ENCODE measurements at regions not wholly inside any gene's neighbourhood (a gene's known extent, or its start where the extent isn't known, plus 50 kb on each side); places are given as distances from the start of the nearest gene placed in this dataset.

DNA sequence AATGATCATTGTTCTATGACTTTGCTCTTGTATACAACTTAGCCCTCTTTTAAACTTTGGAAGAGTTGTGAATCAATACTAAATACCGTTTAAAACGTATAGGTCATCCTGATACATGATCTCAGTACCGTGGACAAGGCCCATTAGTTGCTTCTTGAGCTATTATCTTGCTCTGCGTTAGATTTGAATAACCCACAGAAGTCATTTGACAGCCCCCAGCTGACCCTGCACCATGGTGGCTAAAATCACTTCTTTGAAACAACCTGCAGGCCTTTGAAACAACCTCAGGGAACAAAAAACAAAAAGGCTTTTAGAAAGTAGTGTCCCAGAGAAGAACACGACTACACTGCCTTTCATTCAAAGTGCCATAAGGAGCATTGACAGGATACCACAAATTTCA is 473.0 kb upstream of the ADGRL2 start:
- no peak for TF ChIP-seq CEBPB (IDR thresholded peaks at IDR 0.05)
- no peak for TF ChIP-seq RAD21 (IDR thresholded peaks at IDR 0.05; ENCODE audit: low read depth)
- no peak for TF ChIP-seq CREB1 (IDR thresholded peaks at IDR 0.05; ENCODE audit: low read depth)
- TF ChIP-seq EP300 (IDR thresholded peaks at IDR 0.05; ENCODE audit: borderline replicate concordance), result no peak
- TF ChIP-seq, protein P1, sequence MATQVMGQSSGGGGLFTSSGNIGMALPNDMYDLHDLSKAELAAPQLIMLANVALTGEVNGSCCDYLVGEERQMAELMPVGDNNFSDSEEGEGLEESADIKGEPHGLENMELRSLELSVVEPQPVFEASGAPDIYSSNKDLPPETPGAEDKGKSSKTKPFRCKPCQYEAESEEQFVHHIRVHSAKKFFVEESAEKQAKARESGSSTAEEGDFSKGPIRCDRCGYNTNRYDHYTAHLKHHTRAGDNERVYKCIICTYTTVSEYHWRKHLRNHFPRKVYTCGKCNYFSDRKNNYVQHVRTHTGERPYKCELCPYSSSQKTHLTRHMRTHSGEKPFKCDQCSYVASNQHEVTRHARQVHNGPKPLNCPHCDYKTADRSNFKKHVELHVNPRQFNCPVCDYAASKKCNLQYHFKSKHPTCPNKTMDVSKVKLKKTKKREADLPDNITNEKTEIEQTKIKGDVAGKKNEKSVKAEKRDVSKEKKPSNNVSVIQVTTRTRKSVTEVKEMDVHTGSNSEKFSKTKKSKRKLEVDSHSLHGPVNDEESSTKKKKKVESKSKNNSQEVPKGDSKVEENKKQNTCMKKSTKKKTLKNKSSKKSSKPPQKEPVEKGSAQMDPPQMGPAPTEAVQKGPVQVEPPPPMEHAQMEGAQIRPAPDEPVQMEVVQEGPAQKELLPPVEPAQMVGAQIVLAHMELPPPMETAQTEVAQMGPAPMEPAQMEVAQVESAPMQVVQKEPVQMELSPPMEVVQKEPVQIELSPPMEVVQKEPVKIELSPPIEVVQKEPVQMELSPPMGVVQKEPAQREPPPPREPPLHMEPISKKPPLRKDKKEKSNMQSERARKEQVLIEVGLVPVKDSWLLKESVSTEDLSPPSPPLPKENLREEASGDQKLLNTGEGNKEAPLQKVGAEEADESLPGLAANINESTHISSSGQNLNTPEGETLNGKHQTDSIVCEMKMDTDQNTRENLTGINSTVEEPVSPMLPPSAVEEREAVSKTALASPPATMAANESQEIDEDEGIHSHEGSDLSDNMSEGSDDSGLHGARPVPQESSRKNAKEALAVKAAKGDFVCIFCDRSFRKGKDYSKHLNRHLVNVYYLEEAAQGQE (IDR thresholded peaks at IDR 0.05; ENCODE audit: low read depth), result peak; percentile 48; the same call in 1 of the 2 replicates
- TF ChIP-seq TCF12 (IDR thresholded peaks at IDR 0.05; ENCODE audit: low read depth), result no peak

DNA sequence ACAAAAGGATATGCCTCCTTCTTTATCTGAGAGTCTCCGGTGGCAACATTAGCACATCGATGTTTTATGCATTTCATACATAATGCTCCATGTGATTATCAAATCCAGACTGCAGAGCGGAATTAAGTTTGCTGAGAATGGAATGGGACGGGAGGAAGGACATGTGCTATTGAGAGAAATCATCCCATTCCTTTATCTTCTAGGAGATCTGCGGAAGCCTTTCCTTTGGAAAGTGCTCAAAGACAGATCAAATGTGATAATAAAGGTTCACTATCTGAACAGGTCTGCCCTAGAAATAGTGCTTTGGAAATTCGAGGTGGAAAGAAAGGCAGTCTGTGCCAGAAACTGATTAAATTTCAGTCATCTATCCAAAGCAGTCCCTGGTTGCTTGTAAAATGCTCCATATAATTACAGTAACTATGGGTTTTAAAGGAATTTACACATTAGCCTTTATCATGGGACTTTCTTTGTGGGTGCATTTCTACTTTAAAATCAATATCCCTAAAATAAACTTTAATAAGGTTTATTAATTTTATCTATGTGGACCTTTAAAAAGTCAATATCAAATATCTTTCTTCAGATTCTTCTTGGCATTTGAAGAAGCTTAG is 473.5 kb upstream of the ADGRL2 start:
- TF ChIP-seq TEAD4 (IDR thresholded peaks at IDR 0.05) (no peak), TCF12 (IDR thresholded peaks at IDR 0.05; ENCODE audit: low read depth) (no peak), CREB1 (IDR thresholded peaks at IDR 0.05; ENCODE audit: low read depth) (no peak), CEBPB (IDR thresholded peaks at IDR 0.05) (no peak), ZBTB7A (IDR thresholded peaks at IDR 0.05; ENCODE audit: low read depth) (no peak), FOXM1 (IDR thresholded peaks at IDR 0.05; ENCODE audit: borderline replicate concordance, low read depth) (no peak), YY1 (IDR thresholded peaks at IDR 0.05; ENCODE audit: low read depth) (no peak), RAD21 (IDR thresholded peaks at IDR 0.05; ENCODE audit: low read depth) (no peak), EP300 (IDR thresholded peaks at IDR 0.05; ENCODE audit: borderline replicate concordance) (no peak), TAF1 (IDR thresholded peaks at IDR 0.05; ENCODE audit: low read depth) (no peak), NFIC (IDR thresholded peaks at IDR 0.05) (no peak), EGR1 (IDR thresholded peaks at IDR 0.05) (no peak)
- TF ChIP-seq, protein P2, sequence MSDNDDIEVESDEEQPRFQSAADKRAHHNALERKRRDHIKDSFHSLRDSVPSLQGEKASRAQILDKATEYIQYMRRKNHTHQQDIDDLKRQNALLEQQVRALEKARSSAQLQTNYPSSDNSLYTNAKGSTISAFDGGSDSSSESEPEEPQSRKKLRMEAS (IDR thresholded peaks at IDR 0.05), result no peak
- TF ChIP-seq, protein P1 (IDR thresholded peaks at IDR 0.05; ENCODE audit: low read depth), result no peak

DNA sequence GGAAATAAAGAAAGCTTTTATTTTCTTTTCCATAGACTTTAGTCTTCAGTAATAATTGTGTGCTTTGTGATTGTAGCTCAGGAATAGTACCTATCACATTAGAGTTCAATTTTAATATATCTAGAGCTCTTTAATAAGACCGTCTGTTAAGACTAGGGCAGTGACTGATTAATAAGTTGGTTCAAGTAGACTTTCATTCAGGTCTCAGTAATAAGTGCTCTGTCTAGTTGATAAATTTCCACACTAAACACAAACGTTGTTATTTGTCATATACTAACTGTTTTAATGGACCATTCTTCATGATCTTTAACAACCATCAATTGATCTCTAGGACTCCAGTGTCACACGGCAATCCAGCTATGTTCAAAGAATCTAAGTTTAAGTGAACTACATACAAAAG is 474.5 kb upstream of the ADGRL2 start:
- TF ChIP-seq, protein P2 (IDR thresholded peaks at IDR 0.05), result no peak
- TF ChIP-seq CEBPB (IDR thresholded peaks at IDR 0.05) (no peak), EGR1 (IDR thresholded peaks at IDR 0.05) (no peak), TAF1 (IDR thresholded peaks at IDR 0.05; ENCODE audit: low read depth) (no peak), RAD21 (IDR thresholded peaks at IDR 0.05; ENCODE audit: low read depth) (no peak), ZBTB7A (IDR thresholded peaks at IDR 0.05; ENCODE audit: low read depth) (no peak), TEAD4 (IDR thresholded peaks at IDR 0.05) (no peak), EP300 (IDR thresholded peaks at IDR 0.05; ENCODE audit: borderline replicate concordance) (no peak), NFIC (IDR thresholded peaks at IDR 0.05) (no peak), CREB1 (IDR thresholded peaks at IDR 0.05; ENCODE audit: low read depth) (no peak), FOXM1 (IDR thresholded peaks at IDR 0.05; ENCODE audit: borderline replicate concordance, low read depth) (no peak)
- TF ChIP-seq, protein P1 (IDR thresholded peaks at IDR 0.05; ENCODE audit: low read depth), result no peak
- TF ChIP-seq, protein P3, sequence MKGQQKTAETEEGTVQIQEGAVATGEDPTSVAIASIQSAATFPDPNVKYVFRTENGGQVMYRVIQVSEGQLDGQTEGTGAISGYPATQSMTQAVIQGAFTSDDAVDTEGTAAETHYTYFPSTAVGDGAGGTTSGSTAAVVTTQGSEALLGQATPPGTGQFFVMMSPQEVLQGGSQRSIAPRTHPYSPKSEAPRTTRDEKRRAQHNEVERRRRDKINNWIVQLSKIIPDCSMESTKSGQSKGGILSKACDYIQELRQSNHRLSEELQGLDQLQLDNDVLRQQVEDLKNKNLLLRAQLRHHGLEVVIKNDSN (IDR thresholded peaks at IDR 0.05), result no peak

DNA sequence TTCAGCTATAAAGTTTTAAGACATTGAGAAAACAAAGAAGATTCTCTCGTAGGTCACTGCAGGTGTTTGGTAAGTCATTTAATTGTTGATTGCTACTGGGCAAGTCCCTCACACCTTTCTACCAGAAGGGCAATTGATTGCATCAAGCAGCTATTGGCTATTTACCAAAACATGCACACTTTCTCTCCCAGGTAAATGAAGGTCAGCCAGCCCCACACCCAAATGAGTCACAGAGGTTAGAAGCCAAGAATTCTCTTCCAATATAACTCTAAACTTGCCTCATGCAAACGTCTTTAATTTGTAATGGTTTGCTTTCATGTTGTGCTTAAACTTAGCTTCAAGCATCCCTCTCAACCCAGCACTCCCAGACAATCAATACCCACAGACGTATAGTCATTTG is 475.3 kb upstream of the ADGRL2 start:
- TF ChIP-seq CREB1 (IDR thresholded peaks at IDR 0.05; ENCODE audit: low read depth), result no peak
- no peak for TF ChIP-seq EGR1 (IDR thresholded peaks at IDR 0.05)
- no peak for TF ChIP-seq TEAD4 (IDR thresholded peaks at IDR 0.05)
- TF ChIP-seq, protein P2 (IDR thresholded peaks at IDR 0.05), result no peak
- no peak for TF ChIP-seq EP300 (IDR thresholded peaks at IDR 0.05; ENCODE audit: borderline replicate concordance)
- TF ChIP-seq ZBTB7A (IDR thresholded peaks at IDR 0.05; ENCODE audit: low read depth), result no peak
- no peak for TF ChIP-seq RAD21 (IDR thresholded peaks at IDR 0.05; ENCODE audit: low read depth)
- TF ChIP-seq NFIC (IDR thresholded peaks at IDR 0.05), result no peak
- TF ChIP-seq, protein P3 (IDR thresholded peaks at IDR 0.05), result no peak
- TF ChIP-seq CEBPB (IDR thresholded peaks at IDR 0.05), result no peak
- no peak for TF ChIP-seq YY1 (IDR thresholded peaks at IDR 0.05; ENCODE audit: low read depth)
- TF ChIP-seq TAF1 (IDR thresholded peaks at IDR 0.05; ENCODE audit: low read depth), result no peak
- no peak for TF ChIP-seq TCF12 (IDR thresholded peaks at IDR 0.05; ENCODE audit: low read depth)
